ENCODE measurements at regions not wholly inside any gene's neighbourhood (a gene's known extent, or its start where the extent isn't known, plus 50 kb on each side); places are given as distances from the start of the nearest gene placed in this dataset.
"Not testable (repeated sequence)": the region's sequence is repeated elsewhere in the genome, so short reads cannot be mapped to it uniquely, and the experiment has no call there.

DNA sequence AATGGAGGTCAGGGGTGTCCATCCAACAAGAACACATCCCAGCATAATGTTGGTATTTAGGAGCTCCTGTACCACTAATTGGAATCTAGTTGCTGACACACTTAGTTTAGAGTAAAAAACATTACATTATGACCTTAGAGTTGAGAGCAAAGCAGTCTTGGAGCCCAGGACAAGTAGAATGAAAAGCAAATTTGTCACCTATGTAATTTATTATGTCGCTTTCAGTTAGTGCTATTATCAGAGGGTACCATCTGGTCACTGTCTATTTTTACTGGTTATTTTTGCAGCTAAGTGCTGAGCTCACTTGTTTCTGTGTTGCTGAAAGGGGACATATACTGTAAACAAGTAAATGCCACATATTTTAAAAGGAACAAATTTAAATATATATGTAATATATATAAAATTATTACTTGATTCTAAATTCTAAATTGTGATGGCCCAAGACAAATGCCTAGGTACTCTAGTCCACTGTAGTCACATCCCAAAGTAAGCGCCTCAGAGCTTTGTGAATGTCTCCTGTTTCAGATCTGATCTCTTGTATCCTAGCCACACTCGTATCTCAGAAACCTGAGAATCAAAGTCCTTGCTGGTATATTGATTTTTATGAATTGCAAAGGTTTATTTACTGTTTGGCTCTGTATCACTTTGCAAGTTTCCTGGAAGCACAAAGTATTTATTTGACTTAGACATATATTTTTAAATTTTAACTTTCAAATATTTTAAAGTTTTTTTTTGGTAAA, 148.6 kb upstream of the MAN1A1 start:
- TF ChIP-seq, protein P1, sequence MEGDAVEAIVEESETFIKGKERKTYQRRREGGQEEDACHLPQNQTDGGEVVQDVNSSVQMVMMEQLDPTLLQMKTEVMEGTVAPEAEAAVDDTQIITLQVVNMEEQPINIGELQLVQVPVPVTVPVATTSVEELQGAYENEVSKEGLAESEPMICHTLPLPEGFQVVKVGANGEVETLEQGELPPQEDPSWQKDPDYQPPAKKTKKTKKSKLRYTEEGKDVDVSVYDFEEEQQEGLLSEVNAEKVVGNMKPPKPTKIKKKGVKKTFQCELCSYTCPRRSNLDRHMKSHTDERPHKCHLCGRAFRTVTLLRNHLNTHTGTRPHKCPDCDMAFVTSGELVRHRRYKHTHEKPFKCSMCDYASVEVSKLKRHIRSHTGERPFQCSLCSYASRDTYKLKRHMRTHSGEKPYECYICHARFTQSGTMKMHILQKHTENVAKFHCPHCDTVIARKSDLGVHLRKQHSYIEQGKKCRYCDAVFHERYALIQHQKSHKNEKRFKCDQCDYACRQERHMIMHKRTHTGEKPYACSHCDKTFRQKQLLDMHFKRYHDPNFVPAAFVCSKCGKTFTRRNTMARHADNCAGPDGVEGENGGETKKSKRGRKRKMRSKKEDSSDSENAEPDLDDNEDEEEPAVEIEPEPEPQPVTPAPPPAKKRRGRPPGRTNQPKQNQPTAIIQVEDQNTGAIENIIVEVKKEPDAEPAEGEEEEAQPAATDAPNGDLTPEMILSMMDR (IDR thresholded peaks at IDR 0.05; ENCODE audit: unreplicated experiment): no peak
- Mint-ChIP-seq H3K9me3 (ENCODE audit: unreplicated experiment) (no peaks in the 10 kb centered on the region), H3K36me3 (ENCODE audit: low read depth, unreplicated experiment) (no peaks in the 10 kb centered on the region), H3K4me3 (ENCODE audit: unreplicated experiment) (no peak overlapping the region), H3K4me1 (ENCODE audit: unreplicated experiment) (no peaks in the 10 kb centered on the region), H3K27me3 (ENCODE audit: unreplicated experiment) (no peaks in the 10 kb centered on the region), H3K27ac (ENCODE audit: unreplicated experiment) (no peak overlapping the region)
- DNase-seq (ENCODE audit: low spot score): no peak

DNA sequence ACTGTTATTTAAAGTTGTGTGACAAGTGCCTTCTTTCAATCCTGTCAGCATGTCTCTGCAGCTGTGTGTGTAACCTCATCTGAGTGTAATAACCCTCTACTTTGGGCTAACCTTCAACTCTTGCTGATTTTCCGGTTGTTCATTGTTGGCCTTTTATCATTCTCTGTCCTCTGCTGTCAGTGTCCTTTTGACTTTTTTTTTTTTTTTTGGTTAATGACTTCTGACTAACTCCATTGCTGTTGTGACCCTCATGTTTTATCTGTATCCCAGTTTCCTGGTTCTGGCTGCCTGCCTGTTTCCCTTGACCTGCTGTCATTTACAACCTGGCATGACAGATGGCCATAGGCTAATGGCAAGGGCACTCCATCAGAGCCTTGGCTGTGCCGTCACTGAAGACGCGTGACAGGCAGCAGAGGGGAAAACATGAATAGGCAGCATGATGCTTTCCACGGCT, 145.7 kb upstream of the MAN1A1 start:
- H3K27ac Mint-ChIP-seq (ENCODE audit: unreplicated experiment): no peak overlapping the region
- TF ChIP-seq, protein P1 (IDR thresholded peaks at IDR 0.05; ENCODE audit: unreplicated experiment): no peak
- DNase-seq (ENCODE audit: low spot score): no peak

GRCh38 chr6:119493980-119494379, 144.4 kb upstream of the MAN1A1 start:
- Mint-ChIP-seq H3K4me3 (ENCODE audit: unreplicated experiment) (no peak overlapping the region), H3K4me1 (ENCODE audit: unreplicated experiment) (no peaks in the 10 kb centered on the region), H3K36me3 (ENCODE audit: low read depth, unreplicated experiment) (no peaks in the 10 kb centered on the region), H3K9me3 (ENCODE audit: unreplicated experiment) (no peaks in the 10 kb centered on the region), H3K27me3 (ENCODE audit: unreplicated experiment) (no peaks in the 10 kb centered on the region), H3K27ac (ENCODE audit: unreplicated experiment) (no peak overlapping the region)
- DNase-seq (ENCODE audit: low spot score): no peak
- TF ChIP-seq, protein P1 (IDR thresholded peaks at IDR 0.05; ENCODE audit: unreplicated experiment): no peak

More for the DNA sequence above, 145.7 kb upstream of the MAN1A1 start:
- H3K9me3 Mint-ChIP-seq (ENCODE audit: unreplicated experiment): no peaks in the 10 kb centered on the region
- no peaks in the 10 kb centered on the region for H3K4me1 Mint-ChIP-seq (ENCODE audit: unreplicated experiment)
- no peaks in the 10 kb centered on the region for H3K36me3 Mint-ChIP-seq (ENCODE audit: low read depth, unreplicated experiment)
- H3K4me3 Mint-ChIP-seq (ENCODE audit: unreplicated experiment): no peak overlapping the region
- H3K27me3 Mint-ChIP-seq (ENCODE audit: unreplicated experiment): no peaks in the 10 kb centered on the region

- H3K4me1 Mint-ChIP-seq (ENCODE audit: unreplicated experiment); H3K36me3 Mint-ChIP-seq (ENCODE audit: low read depth, unreplicated experiment); H3K27ac Mint-ChIP-seq (ENCODE audit: unreplicated experiment); H3K27me3 Mint-ChIP-seq (ENCODE audit: unreplicated experiment); DNase-seq (ENCODE audit: low spot score); H3K9me3 Mint-ChIP-seq (ENCODE audit: unreplicated experiment); H3K4me3 Mint-ChIP-seq (ENCODE audit: unreplicated experiment): not testable (repeated sequence)
Observed at GRCh38 chr6:119491112-119491511, 141.6 kb upstream of the MAN1A1 start.

- H3K9me3 Mint-ChIP-seq (ENCODE audit: unreplicated experiment); H3K27me3 Mint-ChIP-seq (ENCODE audit: unreplicated experiment); H3K36me3 Mint-ChIP-seq (ENCODE audit: low read depth, unreplicated experiment); H3K27ac Mint-ChIP-seq (ENCODE audit: unreplicated experiment); H3K4me1 Mint-ChIP-seq (ENCODE audit: unreplicated experiment); DNase-seq (ENCODE audit: low spot score); H3K4me3 Mint-ChIP-seq (ENCODE audit: unreplicated experiment): not testable (repeated sequence)
Observed at GRCh38 chr6:119490050-119490449, 140.5 kb upstream of the MAN1A1 start.

- no peaks in the 10 kb centered on the region for H3K36me3 Mint-ChIP-seq (ENCODE audit: low read depth, unreplicated experiment)
- TF ChIP-seq, protein P1 (IDR thresholded peaks at IDR 0.05; ENCODE audit: unreplicated experiment): no peak
- H3K27ac Mint-ChIP-seq (ENCODE audit: unreplicated experiment): no peak overlapping the region
- H3K9me3 Mint-ChIP-seq (ENCODE audit: unreplicated experiment): no peaks in the 10 kb centered on the region
- H3K4me3 Mint-ChIP-seq (ENCODE audit: unreplicated experiment): no peak overlapping the region
- H3K4me1 Mint-ChIP-seq (ENCODE audit: unreplicated experiment): peaks cover under 1% of the 10 kb centered on the region
- H3K27me3 Mint-ChIP-seq (ENCODE audit: unreplicated experiment): no peaks in the 10 kb centered on the region
- DNase-seq (ENCODE audit: low spot score): no peak
Observed at GRCh38 chr6:119484598-119484997, 135.0 kb upstream of the MAN1A1 start.

All from endothelial cell (in vitro differentiated cells).